ENCODE measurements at regions not wholly inside any gene's neighbourhood (a gene's known extent, or its start where the extent isn't known, plus 50 kb on each side); places are given as distances from the start of the nearest gene placed in this dataset.

DNA sequence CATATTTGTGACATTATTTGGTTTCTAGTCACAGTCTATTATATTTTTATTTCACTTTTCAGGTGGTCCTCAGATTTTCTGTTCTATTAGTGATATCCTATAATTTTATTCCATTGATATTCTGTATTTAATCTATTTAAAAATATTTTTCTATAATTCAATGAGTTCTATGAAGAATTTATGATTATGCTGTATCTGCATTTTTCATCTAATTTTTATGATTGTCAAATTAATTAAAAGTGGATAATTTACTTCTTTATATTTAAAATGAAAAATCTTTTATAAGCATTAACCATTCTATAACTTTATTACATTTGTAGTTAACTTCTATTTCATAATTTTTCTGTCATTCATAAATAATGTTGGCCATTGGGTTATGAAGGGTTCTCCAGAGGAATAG is 387.4 kb upstream of the LRRC7 start:
- H3K4me3 Mint-ChIP-seq = no peak overlapping the region
- H3K27me3 Mint-ChIP-seq (ENCODE audit: insufficient read depth) = no peaks in the 10 kb centered on the region
- H3K27ac Mint-ChIP-seq = no peak overlapping the region
- peaks cover 11% of the 10 kb centered on the region for H3K9me3 Mint-ChIP-seq
- H3K4me1 Mint-ChIP-seq (ENCODE audit: low read depth) = no peaks in the 10 kb centered on the region
- H3K36me3 Mint-ChIP-seq (ENCODE audit: low read depth) = no peaks in the 10 kb centered on the region
- TF ChIP-seq, protein P1, sequence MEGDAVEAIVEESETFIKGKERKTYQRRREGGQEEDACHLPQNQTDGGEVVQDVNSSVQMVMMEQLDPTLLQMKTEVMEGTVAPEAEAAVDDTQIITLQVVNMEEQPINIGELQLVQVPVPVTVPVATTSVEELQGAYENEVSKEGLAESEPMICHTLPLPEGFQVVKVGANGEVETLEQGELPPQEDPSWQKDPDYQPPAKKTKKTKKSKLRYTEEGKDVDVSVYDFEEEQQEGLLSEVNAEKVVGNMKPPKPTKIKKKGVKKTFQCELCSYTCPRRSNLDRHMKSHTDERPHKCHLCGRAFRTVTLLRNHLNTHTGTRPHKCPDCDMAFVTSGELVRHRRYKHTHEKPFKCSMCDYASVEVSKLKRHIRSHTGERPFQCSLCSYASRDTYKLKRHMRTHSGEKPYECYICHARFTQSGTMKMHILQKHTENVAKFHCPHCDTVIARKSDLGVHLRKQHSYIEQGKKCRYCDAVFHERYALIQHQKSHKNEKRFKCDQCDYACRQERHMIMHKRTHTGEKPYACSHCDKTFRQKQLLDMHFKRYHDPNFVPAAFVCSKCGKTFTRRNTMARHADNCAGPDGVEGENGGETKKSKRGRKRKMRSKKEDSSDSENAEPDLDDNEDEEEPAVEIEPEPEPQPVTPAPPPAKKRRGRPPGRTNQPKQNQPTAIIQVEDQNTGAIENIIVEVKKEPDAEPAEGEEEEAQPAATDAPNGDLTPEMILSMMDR (IDR thresholded peaks at IDR 0.05) = no peak
- no peak for DNase-seq

DNA sequence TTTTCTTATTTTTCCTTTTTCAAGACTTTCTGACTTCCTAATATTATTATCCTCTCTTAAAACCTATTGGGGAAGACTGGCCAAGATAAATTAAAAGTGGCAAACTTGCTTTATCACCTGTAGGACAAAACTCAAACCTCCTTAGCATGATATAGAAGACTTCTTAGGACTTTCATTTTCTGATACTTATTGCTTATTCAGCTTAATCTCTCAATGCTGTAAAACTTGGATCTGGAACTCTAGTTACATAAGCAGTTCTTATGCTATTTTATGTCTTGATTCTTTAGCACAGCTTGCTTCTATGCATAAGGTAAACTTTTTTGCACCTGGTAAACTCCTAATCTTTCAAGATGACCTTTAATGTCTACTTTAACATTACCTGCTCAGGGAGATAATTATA is 382.3 kb upstream of the LRRC7 start:
- TF ChIP-seq, protein P1 (IDR thresholded peaks at IDR 0.05) = no peak
- H3K36me3 Mint-ChIP-seq (ENCODE audit: low read depth) = no peaks in the 10 kb centered on the region
- no peak overlapping the region for H3K4me3 Mint-ChIP-seq
- peaks cover 19% of the 10 kb centered on the region for H3K9me3 Mint-ChIP-seq
- H3K27me3 Mint-ChIP-seq (ENCODE audit: insufficient read depth) = no peaks in the 10 kb centered on the region
- H3K4me1 Mint-ChIP-seq (ENCODE audit: low read depth) = no peaks in the 10 kb centered on the region
- DNase-seq = no peak
- H3K27ac Mint-ChIP-seq = no peak overlapping the region

DNA sequence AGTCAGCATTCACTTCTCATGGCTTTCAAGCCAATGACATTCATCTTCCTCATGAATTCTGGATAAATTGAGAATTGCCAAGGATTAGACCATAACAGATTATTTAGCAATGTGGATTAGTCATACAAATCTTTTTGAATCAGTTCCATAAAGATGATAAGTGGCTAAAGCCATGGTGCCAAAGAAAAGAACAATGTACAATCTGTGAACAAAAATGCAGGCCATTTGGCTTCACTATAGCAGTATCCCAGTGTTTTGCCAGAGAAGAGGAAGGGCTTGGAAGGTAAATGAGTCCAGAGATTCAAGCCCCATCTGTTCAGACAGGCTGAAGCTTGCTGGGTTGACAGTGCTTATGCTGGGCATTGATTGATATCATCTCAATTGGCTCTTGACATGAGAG is 376.4 kb upstream of the LRRC7 start:
- Mint-ChIP-seq H3K27ac (no peak overlapping the region), H3K9me3 (peaks cover 26% of the 10 kb centered on the region), H3K4me1 (ENCODE audit: low read depth) (no peaks in the 10 kb centered on the region), H3K27me3 (ENCODE audit: insufficient read depth) (no peaks in the 10 kb centered on the region), H3K4me3 (no peak overlapping the region), H3K36me3 (ENCODE audit: low read depth) (peaks cover 5% of the 10 kb centered on the region; the same call in 1 of the 2 replicates)
- TF ChIP-seq, protein P1 (IDR thresholded peaks at IDR 0.05) = no peak
- DNase-seq = no peak

DNA sequence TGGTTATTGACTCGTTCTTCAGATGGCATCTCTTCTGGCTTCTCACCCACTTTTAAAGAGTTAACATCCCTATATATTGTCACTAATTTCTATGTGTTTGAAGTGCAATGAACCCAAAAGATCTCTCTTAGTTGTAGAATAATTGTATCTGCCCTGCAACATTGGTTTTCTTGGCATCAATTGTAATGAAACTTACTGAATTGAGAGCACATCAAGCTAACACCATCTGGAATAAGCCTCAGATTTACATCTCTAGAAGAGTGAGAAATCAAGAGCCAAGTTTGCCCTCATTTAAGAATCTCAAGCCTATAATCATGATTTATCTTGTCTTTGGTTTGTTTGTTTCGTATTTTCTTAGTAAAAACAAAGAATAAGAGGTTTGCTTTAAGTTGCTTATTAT is 372.6 kb upstream of the LRRC7 start:
- TF ChIP-seq, protein P1 (IDR thresholded peaks at IDR 0.05) = no peak
- Mint-ChIP-seq H3K27me3 (ENCODE audit: insufficient read depth) (no peaks in the 10 kb centered on the region), H3K4me3 (no peak overlapping the region), H3K9me3 (peaks cover 25% of the 10 kb centered on the region; the same call in 1 of the 2 replicates), H3K4me1 (ENCODE audit: low read depth) (no peaks in the 10 kb centered on the region), H3K36me3 (ENCODE audit: low read depth) (peaks cover 5% of the 10 kb centered on the region; the same call in 1 of the 2 replicates), H3K27ac (no peak overlapping the region)
- DNase-seq = no peak

DNA sequence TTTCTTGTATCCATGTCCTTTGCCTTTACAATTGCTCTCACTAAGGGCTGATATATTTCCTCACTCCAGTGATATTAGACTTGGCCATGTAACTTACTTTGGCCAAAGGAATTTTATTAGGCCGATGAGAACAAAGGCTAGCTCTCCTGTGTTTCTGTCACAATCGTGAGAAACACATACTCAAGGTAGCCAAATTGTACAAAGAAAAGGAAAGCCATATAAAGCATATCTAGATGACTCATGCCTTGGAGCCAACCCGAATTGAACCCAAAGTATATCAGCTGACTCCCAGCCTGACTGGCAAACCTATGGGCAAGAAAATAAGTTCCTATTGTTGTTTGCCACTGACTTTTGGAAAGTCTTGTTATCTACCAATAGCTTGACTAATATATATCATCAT is 371.7 kb upstream of the LRRC7 start:
- H3K27me3 Mint-ChIP-seq (ENCODE audit: insufficient read depth) = no peaks in the 10 kb centered on the region
- peaks cover 5% of the 10 kb centered on the region; the same call in 1 of the 2 replicates for H3K36me3 Mint-ChIP-seq (ENCODE audit: low read depth)
- peaks cover 29% of the 10 kb centered on the region for H3K9me3 Mint-ChIP-seq
- TF ChIP-seq, protein P1 (IDR thresholded peaks at IDR 0.05) = no peak
- no peak overlapping the region for H3K27ac Mint-ChIP-seq
- H3K4me1 Mint-ChIP-seq (ENCODE audit: low read depth) = no peaks in the 10 kb centered on the region
- no peak for DNase-seq
- no peak overlapping the region for H3K4me3 Mint-ChIP-seq

DNA sequence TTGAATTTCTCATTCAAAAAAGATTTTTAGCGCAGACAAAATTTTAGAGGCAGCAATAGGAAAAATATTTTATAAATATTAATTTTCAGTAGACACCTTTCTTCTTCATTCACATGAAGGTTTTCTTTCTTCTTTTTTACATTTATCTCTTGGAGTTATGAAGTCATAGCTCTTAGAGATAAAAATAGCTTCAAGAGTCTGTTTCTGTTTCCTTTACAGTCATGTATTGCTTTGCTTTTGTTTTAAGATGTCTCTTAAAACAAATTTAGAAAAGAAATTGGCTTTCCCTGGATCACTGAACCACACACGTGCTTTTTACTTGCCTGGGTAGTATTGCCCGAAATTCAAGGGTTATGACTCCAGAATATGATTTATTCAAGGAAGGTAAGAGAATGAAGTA is 369.9 kb upstream of the LRRC7 start:
- TF ChIP-seq, protein P1 (IDR thresholded peaks at IDR 0.05) = no peak
- Mint-ChIP-seq H3K4me3 (no peak overlapping the region), H3K9me3 (peaks cover 24% of the 10 kb centered on the region), H3K27ac (no peak overlapping the region), H3K4me1 (ENCODE audit: low read depth) (no peaks in the 10 kb centered on the region), H3K27me3 (ENCODE audit: insufficient read depth) (no peaks in the 10 kb centered on the region), H3K36me3 (ENCODE audit: low read depth) (peaks cover under 1% of the 10 kb centered on the region; the same call in 1 of the 2 replicates)
- DNase-seq = no peak
